Testis (tissue), 2 donors: ENCODE measurements at regions not wholly inside any gene's neighbourhood (a gene's known extent, or its start where the extent isn't known, plus 50 kb on each side); places are given as distances from the start of the nearest gene placed in this dataset.

Source experiments
- POLR2A ChIP-seq: fragments of 450-650 bp; IDR thresholded peaks from one replicate; pipeline ENCODE4 v1.6.1; 2017; ENCODE audit warnings: antibody characterized with exemption, mild to moderate bottlenecking, moderate library complexity
- TF ChIP-seq, protein P1 (sequence below), 3 experiments: fragments of 450-650 bp in 2 of 3; fragments of 200-600 bp in 1 of 3; sonication (generic) in 1 of 3; IDR thresholded peaks; one replicate each; pipeline ENCODE4 v1.5.1; 2016 to 2019; ENCODE audit warnings: antibody characterized with exemption in 3 of 3, mild to moderate bottlenecking in 2 of 3, moderate library complexity in 1 of 3

DNA sequence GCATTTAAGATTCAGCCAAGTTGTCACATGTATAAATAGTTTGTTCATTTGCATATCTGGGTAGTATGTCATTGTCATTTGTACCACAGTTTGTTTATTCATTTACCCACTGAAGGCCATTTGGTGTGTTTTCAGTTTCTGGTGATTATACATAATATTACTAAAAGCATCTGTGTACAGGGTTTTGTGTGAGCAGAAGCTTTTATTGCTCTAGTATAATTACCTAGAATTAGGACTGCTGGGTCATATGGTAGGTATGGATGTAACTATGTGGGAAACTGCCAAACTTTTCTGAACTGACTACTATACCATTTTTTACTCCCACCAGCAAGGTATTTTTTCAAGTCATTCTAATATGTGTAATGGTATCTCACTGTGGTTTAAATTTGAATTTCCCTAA is 584.0 kb upstream of the GHITM start:
- TF ChIP-seq, protein P1, sequence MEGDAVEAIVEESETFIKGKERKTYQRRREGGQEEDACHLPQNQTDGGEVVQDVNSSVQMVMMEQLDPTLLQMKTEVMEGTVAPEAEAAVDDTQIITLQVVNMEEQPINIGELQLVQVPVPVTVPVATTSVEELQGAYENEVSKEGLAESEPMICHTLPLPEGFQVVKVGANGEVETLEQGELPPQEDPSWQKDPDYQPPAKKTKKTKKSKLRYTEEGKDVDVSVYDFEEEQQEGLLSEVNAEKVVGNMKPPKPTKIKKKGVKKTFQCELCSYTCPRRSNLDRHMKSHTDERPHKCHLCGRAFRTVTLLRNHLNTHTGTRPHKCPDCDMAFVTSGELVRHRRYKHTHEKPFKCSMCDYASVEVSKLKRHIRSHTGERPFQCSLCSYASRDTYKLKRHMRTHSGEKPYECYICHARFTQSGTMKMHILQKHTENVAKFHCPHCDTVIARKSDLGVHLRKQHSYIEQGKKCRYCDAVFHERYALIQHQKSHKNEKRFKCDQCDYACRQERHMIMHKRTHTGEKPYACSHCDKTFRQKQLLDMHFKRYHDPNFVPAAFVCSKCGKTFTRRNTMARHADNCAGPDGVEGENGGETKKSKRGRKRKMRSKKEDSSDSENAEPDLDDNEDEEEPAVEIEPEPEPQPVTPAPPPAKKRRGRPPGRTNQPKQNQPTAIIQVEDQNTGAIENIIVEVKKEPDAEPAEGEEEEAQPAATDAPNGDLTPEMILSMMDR (IDR thresholded peaks at IDR 0.05) = no peak
- TF ChIP-seq POLR2A = no peak
